AG09319 (cell line): ENCODE measurements at regions not wholly inside any gene's neighbourhood (a gene's known extent, or its start where the extent isn't known, plus 50 kb on each side); places are given as distances from the start of the nearest gene placed in this dataset.

Experiments
- DNase-seq: peaks from one replicate; pipeline ENCODE4 v3.0.0-alpha.2; 2010; ENCODE audit warnings: low read depth; ENCODE audit errors: extremely low read depth
- CTCF ChIP-seq: IDR thresholded peaks from 2 replicates; pipeline ENCODE4 v1.5.1; 2011; ENCODE audit warnings: low read depth, mild to moderate bottlenecking, inconsistent platforms, low read length, moderate library complexity

GRCh38 chr1:201707656-201708055 lies 121.3 kb upstream of the IPO9 start:
- TF ChIP-seq CTCF = no peak
- DNase-seq = no peak

- peak; percentile 65 for DNase-seq
- no peak for TF ChIP-seq CTCF
Observed at GRCh38 chr1:201708085-201708512, 120.9 kb upstream of the IPO9 start.

- no peak for DNase-seq
- no peak for TF ChIP-seq CTCF
Observed at GRCh38 chr1:201708691-201709090, 120.3 kb upstream of the IPO9 start.

DNA sequence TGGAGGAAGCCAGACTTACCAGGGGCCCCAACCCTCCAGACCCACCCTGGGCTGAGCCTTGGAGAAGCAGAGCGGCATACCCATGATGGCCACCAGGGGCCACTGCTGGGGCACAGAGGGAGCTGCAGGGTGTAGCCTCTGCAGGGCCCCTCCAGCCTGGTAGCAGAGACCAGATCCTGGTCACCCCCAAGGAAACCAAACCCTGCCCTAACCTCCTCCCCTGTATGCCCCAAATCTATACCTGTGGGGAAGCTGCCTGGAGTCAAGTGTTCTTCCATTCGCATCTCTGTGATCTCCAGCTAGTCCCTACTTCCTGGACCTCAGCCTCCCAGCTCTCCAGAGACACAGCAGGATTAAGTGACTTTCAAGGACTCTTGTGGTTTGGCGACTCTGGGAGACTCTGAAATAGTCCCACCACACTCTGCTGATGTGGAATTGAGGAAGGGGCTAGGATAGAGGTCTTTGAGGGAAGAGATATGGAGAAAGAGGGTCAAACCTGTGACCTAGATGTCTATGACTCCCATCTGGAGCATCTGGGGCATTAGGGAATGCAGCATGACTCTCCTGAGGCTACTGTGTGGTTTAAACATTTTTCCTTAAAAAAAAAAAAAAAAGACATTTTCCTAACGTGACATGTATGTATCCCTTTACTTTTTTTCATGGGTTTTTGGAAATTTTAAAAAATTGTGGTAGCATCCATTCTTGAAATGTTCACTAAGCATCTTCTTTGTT lies 119.2 kb upstream of the IPO9 start:
- TF ChIP-seq CTCF = peak; percentile 98
- no peak for DNase-seq

GRCh38 chr1:201710632-201711597 lies 118.0 kb upstream of the IPO9 start:
- no peak for DNase-seq
- TF ChIP-seq CTCF = no peak

- no peak for DNase-seq
- no peak for TF ChIP-seq CTCF
Observed at GRCh38 chr1:201711811-201712210, 117.1 kb upstream of the IPO9 start.
